ENCODE measurements at regions not wholly inside any gene's neighbourhood (a gene's known extent, or its start where the extent isn't known, plus 50 kb on each side); places are given as distances from the start of the nearest gene placed in this dataset.
"Not testable (repeated sequence)": the region's sequence is repeated elsewhere in the genome, so short reads cannot be mapped to it uniquely, and the experiment has no call there.

- H3K27me3 ChIP-seq (ENCODE audit: control insufficient read depth, insufficient read depth, low read length) = no peaks in the 10 kb centered on the region
- H3K36me3 ChIP-seq (ENCODE audit: insufficient read depth, low read length) = no peaks in the 10 kb centered on the region
- H3K4me2 ChIP-seq (ENCODE audit: low read length) = no peak overlapping the region
- H3K4me3 ChIP-seq (ENCODE audit: low read length) = no peak overlapping the region
- H3K9ac ChIP-seq (ENCODE audit: low read depth, low read length) = no peak overlapping the region
- H3K9me3 ChIP-seq (replicated peaks; ENCODE audit: low read length) = no peaks in the 10 kb centered on the region
- H3K4me1 ChIP-seq (ENCODE audit: control insufficient read depth, insufficient read depth, low read length) = peaks cover 11% of the 10 kb centered on the region
Measured at GRCh38 chr12:86724716-86725115, 468.5 kb upstream of the MGAT4C start.

DNA sequence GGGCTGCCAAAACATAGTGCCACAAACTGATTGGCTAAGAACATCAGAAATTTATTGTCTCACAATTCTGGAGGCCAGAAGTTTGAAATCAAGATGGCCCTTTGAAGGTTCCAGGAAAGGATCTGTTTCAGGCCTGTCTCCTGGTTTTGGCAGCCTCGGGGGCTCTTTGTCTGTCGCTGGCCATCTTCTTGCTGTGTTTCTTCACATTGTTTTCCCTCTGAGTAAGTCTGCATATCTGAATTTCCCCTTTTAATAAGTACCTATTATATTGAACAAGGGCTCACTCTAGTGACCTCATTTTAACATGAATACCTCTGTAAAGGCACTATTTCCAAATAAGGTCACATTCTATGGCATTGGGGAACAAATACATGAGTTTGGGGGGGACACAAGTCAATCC lies 467.1 kb upstream of the MGAT4C start:
- H3K4me1 ChIP-seq (ENCODE audit: control insufficient read depth, insufficient read depth, low read length) = peaks cover 11% of the 10 kb centered on the region
- H3K4me3 ChIP-seq (ENCODE audit: low read length) = no peak overlapping the region
- no peak overlapping the region for H3K4me2 ChIP-seq (ENCODE audit: low read length)
- H3K9me3 ChIP-seq (replicated peaks; ENCODE audit: low read length) = no peaks in the 10 kb centered on the region
- H3K27me3 ChIP-seq (ENCODE audit: control insufficient read depth, insufficient read depth, low read length) = no peaks in the 10 kb centered on the region
- H3K9ac ChIP-seq (ENCODE audit: low read depth, low read length) = no peak overlapping the region
- no peaks in the 10 kb centered on the region for H3K36me3 ChIP-seq (ENCODE audit: insufficient read depth, low read length)

GRCh38 chr12:86721713-86722397 lies 465.7 kb upstream of the MGAT4C start:
- H3K4me2 ChIP-seq (ENCODE audit: low read length) = no peak overlapping the region
- H3K4me3 ChIP-seq (ENCODE audit: low read length) = no peak overlapping the region
- H3K9ac ChIP-seq (ENCODE audit: low read depth, low read length) = no peak overlapping the region
- no peaks in the 10 kb centered on the region for H3K36me3 ChIP-seq (ENCODE audit: insufficient read depth, low read length)
- H3K27me3 ChIP-seq (ENCODE audit: control insufficient read depth, insufficient read depth, low read length) = no peaks in the 10 kb centered on the region
- H3K4me1 ChIP-seq (ENCODE audit: control insufficient read depth, insufficient read depth, low read length) = peaks cover 8% of the 10 kb centered on the region
- no peaks in the 10 kb centered on the region for H3K9me3 ChIP-seq (replicated peaks; ENCODE audit: low read length)

- H3K4me2 ChIP-seq (ENCODE audit: low read length) = no peak overlapping the region
- H3K9ac ChIP-seq (ENCODE audit: low read depth, low read length) = no peak overlapping the region
- no peaks in the 10 kb centered on the region for H3K27me3 ChIP-seq (ENCODE audit: control insufficient read depth, insufficient read depth, low read length)
- no peaks in the 10 kb centered on the region for H3K4me1 ChIP-seq (ENCODE audit: control insufficient read depth, insufficient read depth, low read length)
- H3K9me3 ChIP-seq (replicated peaks; ENCODE audit: low read length) = no peaks in the 10 kb centered on the region
- H3K4me3 ChIP-seq (ENCODE audit: low read length) = no peak overlapping the region
- H3K36me3 ChIP-seq (ENCODE audit: insufficient read depth, low read length) = no peaks in the 10 kb centered on the region
Measured at GRCh38 chr12:86719381-86719780, 463.2 kb upstream of the MGAT4C start.

- Histone ChIP-seq H3K27me3 (ENCODE audit: control insufficient read depth, insufficient read depth, low read length) (no peaks in the 10 kb centered on the region), H3K9ac (ENCODE audit: low read depth, low read length) (peak overlapping the region; percentile 34), H3K36me3 (ENCODE audit: insufficient read depth, low read length) (no peaks in the 10 kb centered on the region), H3K4me2 (ENCODE audit: low read length) (peak overlapping the region; percentile 68), H3K4me1 (ENCODE audit: control insufficient read depth, insufficient read depth, low read length) (peaks cover 22% of the 10 kb centered on the region), H3K9me3 (replicated peaks; ENCODE audit: low read length) (no peaks in the 10 kb centered on the region), H3K4me3 (ENCODE audit: low read length) (peak overlapping the region; percentile 11)
Measured at GRCh38 chr12:86713121-86713520, 456.9 kb upstream of the MGAT4C start.

GRCh38 chr12:86712425-86712843 lies 456.2 kb upstream of the MGAT4C start:
- Histone ChIP-seq H3K4me1 (ENCODE audit: control insufficient read depth, insufficient read depth, low read length) (peaks cover 22% of the 10 kb centered on the region), H3K9ac (ENCODE audit: low read depth, low read length) (peak overlapping the region; percentile 46), H3K4me2 (ENCODE audit: low read length) (peak overlapping the region; percentile 68), H3K36me3 (ENCODE audit: insufficient read depth, low read length) (no peaks in the 10 kb centered on the region), H3K27me3 (ENCODE audit: control insufficient read depth, insufficient read depth, low read length) (no peaks in the 10 kb centered on the region), H3K9me3 (replicated peaks; ENCODE audit: low read length) (no peaks in the 10 kb centered on the region), H3K4me3 (ENCODE audit: low read length) (no peak overlapping the region)

DNA sequence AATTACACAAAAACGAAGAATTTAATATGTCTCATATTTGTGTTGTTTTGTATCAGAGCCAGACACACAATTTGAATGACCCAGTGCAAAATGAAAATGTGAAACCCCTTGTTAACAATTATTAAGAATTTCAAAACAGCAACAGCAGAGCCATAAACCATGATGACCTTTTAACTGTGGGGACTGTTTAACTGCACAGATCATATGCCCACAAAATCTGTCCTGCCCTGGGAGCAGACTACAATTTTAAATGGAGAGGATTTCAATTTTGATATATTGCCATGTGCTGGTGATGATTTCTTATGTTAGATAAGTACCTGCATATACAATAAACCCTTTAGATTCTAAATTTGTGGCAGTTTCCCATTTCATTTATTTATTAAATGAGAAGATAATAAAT lies 455.5 kb upstream of the MGAT4C start:
- Histone ChIP-seq H3K4me3 (ENCODE audit: low read length) (no peak overlapping the region), H3K9ac (ENCODE audit: low read depth, low read length) (peak overlapping the region; percentile 46)

DNA sequence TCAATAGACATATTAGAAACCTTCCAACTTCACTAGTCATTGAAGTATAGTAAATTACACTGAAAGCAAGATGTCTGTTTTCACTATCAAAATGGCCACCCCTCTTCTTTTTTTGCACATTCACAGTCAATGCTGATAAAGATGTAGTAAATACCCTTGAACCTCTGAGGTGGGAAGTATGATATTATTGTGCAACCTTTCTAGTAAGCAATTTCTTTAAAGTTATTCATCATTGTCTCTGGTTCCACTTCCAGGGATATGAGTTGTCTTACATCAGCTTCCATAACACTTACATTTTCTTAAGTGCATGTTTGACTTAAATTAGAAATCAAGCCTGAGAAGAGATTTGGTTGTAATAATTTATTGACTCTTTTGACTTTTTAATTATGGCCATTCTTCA lies 453.9 kb upstream of the MGAT4C start:
- H3K4me1 ChIP-seq (ENCODE audit: control insufficient read depth, insufficient read depth, low read length) = peaks cover 22% of the 10 kb centered on the region
- H3K27me3 ChIP-seq (ENCODE audit: control insufficient read depth, insufficient read depth, low read length) = no peaks in the 10 kb centered on the region
- H3K9ac ChIP-seq (ENCODE audit: low read depth, low read length) = no peak overlapping the region
- H3K36me3 ChIP-seq (ENCODE audit: insufficient read depth, low read length) = no peaks in the 10 kb centered on the region
- no peak overlapping the region for H3K4me3 ChIP-seq (ENCODE audit: low read length)
- H3K9me3 ChIP-seq (replicated peaks; ENCODE audit: low read length) = no peaks in the 10 kb centered on the region
- no peak overlapping the region for H3K4me2 ChIP-seq (ENCODE audit: low read length)

More for the DNA sequence above, 455.5 kb upstream of the MGAT4C start:
- Histone ChIP-seq H3K9me3 (replicated peaks; ENCODE audit: low read length) (no peaks in the 10 kb centered on the region), H3K4me2 (ENCODE audit: low read length) (peak overlapping the region; percentile 45), H3K27me3 (ENCODE audit: control insufficient read depth, insufficient read depth, low read length) (no peaks in the 10 kb centered on the region), H3K36me3 (ENCODE audit: insufficient read depth, low read length) (no peaks in the 10 kb centered on the region), H3K4me1 (ENCODE audit: control insufficient read depth, insufficient read depth, low read length) (peaks cover 22% of the 10 kb centered on the region)

DNA sequence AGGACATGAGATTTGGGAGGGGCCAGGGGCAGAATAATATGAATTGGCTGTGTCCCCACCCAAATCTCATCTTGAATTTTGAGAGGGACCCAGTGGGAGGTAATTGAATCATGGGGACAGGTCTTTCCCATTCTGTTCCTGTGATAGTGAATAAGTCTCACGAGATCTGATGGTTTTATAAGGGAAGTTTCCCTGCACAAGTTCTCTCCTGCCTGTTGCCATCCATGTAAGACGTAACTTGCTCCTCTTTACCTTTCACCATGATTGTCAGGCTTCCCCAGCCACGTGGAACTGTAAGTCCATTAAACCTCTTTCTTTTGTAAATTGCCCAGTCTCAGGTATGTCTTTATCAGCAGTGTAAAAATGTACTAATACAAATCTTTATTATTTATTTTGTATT lies 452.8 kb upstream of the MGAT4C start:
- not testable (repeated sequence) for H3K4me3 ChIP-seq (ENCODE audit: low read length)

DNA sequence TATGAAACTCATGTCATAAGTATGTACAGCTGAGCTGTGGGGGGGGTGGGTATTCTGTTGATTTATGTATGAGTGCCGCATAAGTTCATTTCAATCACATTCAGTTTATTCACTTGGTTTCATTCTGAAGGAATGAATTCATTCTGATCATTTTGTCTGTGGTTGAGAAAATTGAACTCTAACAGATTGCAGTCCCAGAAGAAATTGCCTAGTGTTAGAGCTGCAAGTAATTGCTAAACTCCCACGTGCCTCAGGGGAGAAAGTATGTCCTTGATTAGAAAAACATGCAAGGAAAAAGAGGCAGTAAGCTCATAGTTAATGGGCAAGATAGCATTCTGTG lies 442.4 kb upstream of the MGAT4C start:
- peak overlapping the region; percentile 17 for H3K4me3 ChIP-seq (ENCODE audit: low read length)
- peaks cover 11% of the 10 kb centered on the region for H3K4me1 ChIP-seq (ENCODE audit: control insufficient read depth, insufficient read depth, low read length)
- H3K36me3 ChIP-seq (ENCODE audit: insufficient read depth, low read length) = no peaks in the 10 kb centered on the region
- peak overlapping the region; percentile 33 for H3K4me2 ChIP-seq (ENCODE audit: low read length)
- no peaks in the 10 kb centered on the region for H3K9me3 ChIP-seq (replicated peaks; ENCODE audit: low read length)
- no peaks in the 10 kb centered on the region for H3K27me3 ChIP-seq (ENCODE audit: control insufficient read depth, insufficient read depth, low read length)
- H3K9ac ChIP-seq (ENCODE audit: low read depth, low read length) = no peak overlapping the region

More for the DNA sequence above, 452.8 kb upstream of the MGAT4C start:
- not testable (repeated sequence) for H3K9me3 ChIP-seq (replicated peaks; ENCODE audit: low read length); H3K9ac ChIP-seq (ENCODE audit: low read depth, low read length); H3K27me3 ChIP-seq (ENCODE audit: control insufficient read depth, insufficient read depth, low read length); H3K36me3 ChIP-seq (ENCODE audit: insufficient read depth, low read length); H3K4me2 ChIP-seq (ENCODE audit: low read length)
- peaks cover 22% of the 10 kb centered on the region for H3K4me1 ChIP-seq (ENCODE audit: control insufficient read depth, insufficient read depth, low read length)

DNA sequence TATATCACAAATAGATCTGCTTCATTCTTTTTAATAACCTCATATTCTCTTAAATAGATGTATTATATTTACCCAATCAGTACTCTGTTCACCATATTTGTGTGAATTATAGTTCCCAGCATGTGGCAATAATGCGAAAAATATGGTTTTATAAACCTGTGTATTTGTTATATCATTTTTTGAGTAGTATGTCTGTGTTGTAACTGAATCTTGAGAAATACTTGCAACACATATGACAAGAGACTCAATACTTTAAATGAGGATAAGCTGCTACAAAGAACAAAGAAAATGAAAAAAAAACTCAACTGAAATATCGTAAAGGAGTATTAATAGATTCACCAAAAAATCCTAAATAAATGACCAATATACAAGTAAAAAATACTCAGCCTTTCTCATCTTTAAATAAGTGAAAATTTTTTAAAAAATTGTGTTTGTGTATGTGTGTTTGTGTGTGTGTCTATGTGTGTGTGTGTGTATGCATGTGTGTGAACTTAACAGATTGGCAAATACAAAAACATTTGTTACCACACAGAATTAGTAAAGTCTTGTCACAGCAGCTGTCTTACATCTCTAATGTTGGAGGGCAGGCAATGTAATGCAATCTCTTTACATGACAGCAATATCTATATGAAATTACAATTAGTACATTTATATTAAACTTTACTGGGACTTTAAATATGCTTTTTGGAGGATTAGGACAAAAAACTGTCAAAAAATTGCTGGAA lies 441.9 kb upstream of the MGAT4C start:
- Histone ChIP-seq H3K4me3 (ENCODE audit: low read length) (peak overlapping the region; percentile 17), H3K4me1 (ENCODE audit: control insufficient read depth, insufficient read depth, low read length) (peaks cover 11% of the 10 kb centered on the region), H3K9me3 (replicated peaks; ENCODE audit: low read length) (no peaks in the 10 kb centered on the region), H3K4me2 (ENCODE audit: low read length) (peak overlapping the region; percentile 33), H3K9ac (ENCODE audit: low read depth, low read length) (no peak overlapping the region), H3K27me3 (ENCODE audit: control insufficient read depth, insufficient read depth, low read length) (no peaks in the 10 kb centered on the region), H3K36me3 (ENCODE audit: insufficient read depth, low read length) (no peaks in the 10 kb centered on the region)
